NCI-H1048 (cell line): ENCODE measurements at regions not wholly inside any gene's neighbourhood (a gene's known extent, or its start where the extent isn't known, plus 50 kb on each side); places are given as distances from the start of the nearest gene placed in this dataset.
"Not testable (repeated sequence)": the region's sequence is repeated elsewhere in the genome, so short reads cannot be mapped to it uniquely, and the experiment has no call there.

Experiments
- DNase-seq: peaks from one replicate; lab custom pipeline; 2025; lab: John Stamatoyannopoulos, UW

GRCh38 chr13:61898207-61898606 lies 482.6 kb upstream of the PCDH20 start:
- DNase-seq = no peak

- no peak for DNase-seq
Observed at GRCh38 chr13:61891401-61891800, 475.8 kb upstream of the PCDH20 start.

- DNase-seq = no peak
Observed at GRCh38 chr13:61884830-61885229, 469.2 kb upstream of the PCDH20 start.

- DNase-seq = peak; percentile 0
Observed at GRCh38 chr13:61880578-61881283, 465.1 kb upstream of the PCDH20 start.

- DNase-seq = not testable (repeated sequence)
Observed at GRCh38 chr13:61878565-61878964, 462.9 kb upstream of the PCDH20 start.

- DNase-seq = no peak
Observed at GRCh38 chr13:61874970-61875579, 459.4 kb upstream of the PCDH20 start.

- DNase-seq = no peak
Observed at GRCh38 chr13:61873717-61874116, 458.1 kb upstream of the PCDH20 start.

GRCh38 chr13:61857198-61857597 lies 441.5 kb upstream of the PCDH20 start:
- DNase-seq = no peak

GRCh38 chr13:61852116-61852619 lies 436.5 kb upstream of the PCDH20 start:
- no peak for DNase-seq

- no peak for DNase-seq
Observed at GRCh38 chr13:61850794-61851193, 435.1 kb upstream of the PCDH20 start.

GRCh38 chr13:61838568-61838967 lies 422.9 kb upstream of the PCDH20 start:
- DNase-seq = no peak

GRCh38 chr13:61833228-61833627 lies 417.6 kb upstream of the PCDH20 start:
- no peak for DNase-seq

- no peak for DNase-seq
Observed at GRCh38 chr13:61831026-61831425, 415.4 kb upstream of the PCDH20 start.

- no peak for DNase-seq
Observed at GRCh38 chr13:61830475-61830874, 414.8 kb upstream of the PCDH20 start.

GRCh38 chr13:61824168-61824567 lies 408.5 kb upstream of the PCDH20 start:
- no peak for DNase-seq

GRCh38 chr13:61812286-61812685 lies 396.6 kb upstream of the PCDH20 start:
- no peak for DNase-seq

GRCh38 chr13:61810065-61810464 lies 394.4 kb upstream of the PCDH20 start:
- DNase-seq = no peak

- DNase-seq = no peak
Observed at GRCh38 chr13:61797397-61797796, 381.7 kb upstream of the PCDH20 start.

- DNase-seq = no peak
Observed at GRCh38 chr13:61795580-61795979, 379.9 kb upstream of the PCDH20 start.

GRCh38 chr13:61779456-61779855 lies 363.8 kb upstream of the PCDH20 start:
- DNase-seq = no peak

GRCh38 chr13:61778531-61778930 lies 362.9 kb upstream of the PCDH20 start:
- DNase-seq = no peak

- DNase-seq = no peak
Observed at GRCh38 chr13:61777899-61778298, 362.2 kb upstream of the PCDH20 start.

GRCh38 chr13:61777271-61777670 lies 361.6 kb upstream of the PCDH20 start:
- DNase-seq = no peak

- no peak for DNase-seq
Observed at GRCh38 chr13:61774903-61775302, 359.3 kb upstream of the PCDH20 start.
